Limb (tissue), 2 donors: ENCODE measurements at regions not wholly inside any gene's neighbourhood (a gene's known extent, or its start where the extent isn't known, plus 50 kb on each side); places are given as distances from the start of the nearest gene placed in this dataset.
"Not testable (repeated sequence)": the region's sequence is repeated elsewhere in the genome, so short reads cannot be mapped to it uniquely, and the experiment has no call there.

Experiments
- DNase-seq, 2 donors: peaks; one replicate each; pipeline ENCODE4 v3.0.0-alpha.2; 2016; ENCODE audit errors: extremely low spot score in 2 of 2

GRCh38 chr5:155753943-155754581 is 572.9 kb upstream of the SGCD start:
- DNase-seq, result no peak

DNA sequence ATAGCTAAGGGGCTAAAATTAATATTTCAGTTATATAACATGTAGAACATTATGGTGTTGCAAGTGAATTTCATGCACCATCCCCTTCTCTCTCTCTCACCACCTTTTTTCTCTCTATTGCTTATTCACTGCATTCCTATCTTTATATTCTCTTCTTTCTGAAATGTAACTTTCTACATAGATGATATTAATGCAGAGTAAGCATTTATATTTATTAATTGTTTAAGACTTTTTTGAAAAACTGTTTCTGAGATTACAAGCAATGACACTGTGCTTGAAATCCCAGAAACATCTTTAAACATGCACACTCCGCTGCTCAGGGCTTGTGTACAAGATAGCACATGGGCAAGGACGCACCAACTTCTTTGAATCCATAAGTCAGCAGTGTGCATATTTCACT is 567.7 kb upstream of the SGCD start:
- no peak for DNase-seq

GRCh38 chr5:155759984-155760383 is 567.0 kb upstream of the SGCD start:
- no peak for DNase-seq

DNA sequence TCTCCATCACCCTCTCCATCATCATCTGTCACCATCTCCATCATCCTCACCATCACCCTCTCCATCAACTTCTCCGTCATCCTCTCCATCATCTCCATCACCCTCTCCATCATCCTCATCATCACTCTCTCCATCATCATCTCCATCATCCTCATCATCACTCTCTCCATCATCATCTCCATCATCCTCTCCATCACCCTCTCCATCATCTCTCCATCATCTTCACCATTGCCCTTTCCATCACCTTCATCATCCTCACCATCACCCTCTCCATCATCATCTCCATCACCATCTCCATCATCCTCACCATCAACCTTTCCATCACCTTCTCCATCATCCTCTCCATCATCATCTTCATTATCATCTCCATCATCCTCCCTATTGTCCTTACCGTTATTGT is 565.5 kb upstream of the SGCD start:
- no peak for DNase-seq

- DNase-seq, result no peak
Observed at GRCh38 chr5:155765715-155766114, 561.2 kb upstream of the SGCD start.

DNA sequence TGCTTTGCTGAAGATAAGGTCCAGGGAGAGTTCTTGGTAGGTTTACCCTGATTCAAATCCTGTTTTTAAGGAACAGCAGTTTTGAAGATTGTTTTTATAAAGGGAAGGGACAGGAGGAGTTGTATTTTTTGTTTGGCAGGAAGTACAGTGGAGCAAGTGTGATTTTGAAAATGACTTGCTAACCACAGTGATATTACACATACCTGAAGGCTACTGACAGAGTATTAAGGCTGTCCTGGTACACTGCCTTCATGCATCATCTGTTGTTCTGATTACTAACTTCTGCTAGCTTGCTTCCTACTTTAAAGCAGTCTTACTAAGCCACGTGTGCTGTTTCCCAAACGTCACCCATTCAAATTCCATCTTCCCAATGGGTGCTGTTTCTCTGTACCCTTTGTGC is 559.5 kb upstream of the SGCD start:
- DNase-seq, result no peak

DNA sequence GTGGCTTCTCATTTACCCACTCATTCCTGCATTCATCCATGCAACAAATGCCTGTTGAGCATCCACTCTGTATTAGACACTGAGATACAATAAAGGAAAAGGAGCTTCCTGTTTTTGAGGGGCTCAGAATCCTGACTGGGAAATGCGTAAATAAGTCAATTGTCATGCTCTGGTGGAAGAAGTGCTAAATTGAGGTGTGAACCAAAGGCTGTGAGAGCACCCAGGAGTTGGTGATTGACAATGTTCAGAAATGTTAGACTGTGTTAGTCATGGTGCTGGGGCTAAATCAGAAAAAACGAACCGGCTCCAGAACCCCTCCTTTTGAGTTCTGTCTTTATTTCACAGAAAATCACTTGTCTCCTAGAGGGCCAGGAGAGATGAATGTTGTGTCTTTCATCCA is 558.6 kb upstream of the SGCD start:
- no peak for DNase-seq

GRCh38 chr5:155772009-155772662 is 554.8 kb upstream of the SGCD start:
- no peak for DNase-seq

GRCh38 chr5:155773680-155774079 is 553.3 kb upstream of the SGCD start:
- no peak for DNase-seq

- DNase-seq, result no peak
Observed at GRCh38 chr5:155780260-155780659, 546.7 kb upstream of the SGCD start.

DNA sequence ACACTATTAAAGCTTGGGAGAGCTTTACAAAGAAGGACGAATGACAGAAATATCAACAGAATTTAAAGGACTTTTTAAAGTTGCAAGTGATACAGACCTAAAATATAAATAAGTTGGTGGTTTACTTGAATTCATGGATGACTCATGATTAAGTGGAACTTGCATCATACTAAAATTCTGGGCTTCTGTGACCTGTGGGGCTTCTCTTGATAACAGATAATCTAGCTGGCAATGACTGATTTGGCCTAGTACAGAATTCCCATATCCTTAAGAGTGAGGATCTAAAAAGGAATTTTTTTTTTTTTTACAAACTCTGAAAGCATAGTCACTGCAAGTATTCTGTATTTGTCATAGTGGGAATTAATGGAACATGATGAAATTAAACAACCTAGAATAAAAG is 543.7 kb upstream of the SGCD start:
- DNase-seq, result no peak

- DNase-seq, result no peak
Observed at GRCh38 chr5:155783791-155784190, 543.2 kb upstream of the SGCD start.

GRCh38 chr5:155786108-155786507 is 540.9 kb upstream of the SGCD start:
- DNase-seq, result no peak

DNA sequence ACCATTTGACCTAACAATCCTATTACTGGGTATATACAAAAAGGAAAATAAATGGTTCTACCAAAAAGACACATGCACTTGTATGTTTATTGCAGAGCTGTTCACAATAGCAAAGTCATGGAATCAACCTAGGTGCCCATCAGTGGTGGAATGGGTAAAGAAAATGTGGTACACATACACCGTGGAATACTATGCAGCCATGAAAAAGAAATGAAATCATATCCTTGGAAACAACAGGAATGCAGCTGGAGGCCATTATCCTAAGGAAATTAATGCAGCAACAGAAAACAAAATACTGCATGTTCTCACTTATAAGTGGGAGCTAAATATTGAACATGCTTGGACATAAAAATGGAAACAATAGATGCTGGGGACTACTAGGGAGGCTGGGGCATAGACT is 534.1 kb upstream of the SGCD start:
- DNase-seq, result no peak

DNA sequence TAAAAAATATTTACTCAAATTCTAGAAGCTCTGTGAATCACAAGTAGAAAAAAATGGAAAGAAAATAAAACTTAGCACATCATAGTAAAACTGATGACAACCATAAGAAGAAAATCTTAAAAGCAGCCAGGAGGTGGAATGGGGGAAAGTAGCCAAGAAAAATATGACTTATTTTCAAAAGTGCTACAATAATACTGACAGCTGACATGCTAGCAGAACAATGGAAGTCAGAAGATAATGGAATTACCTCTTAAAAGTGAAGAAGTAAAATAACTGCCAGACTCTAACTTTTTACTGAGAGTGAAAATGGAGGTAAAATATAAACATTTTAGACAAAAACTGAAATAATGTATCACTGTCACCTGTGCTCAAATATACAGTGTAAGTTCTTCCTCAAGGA is 532.2 kb upstream of the SGCD start:
- no peak for DNase-seq

- no peak for DNase-seq
Observed at GRCh38 chr5:155799308-155799707, 527.7 kb upstream of the SGCD start.

- no peak for DNase-seq
Observed at GRCh38 chr5:155807884-155808576, 518.9 kb upstream of the SGCD start.

- no peak for DNase-seq
Observed at GRCh38 chr5:155815248-155815647, 511.7 kb upstream of the SGCD start.

GRCh38 chr5:155822177-155822576 is 504.8 kb upstream of the SGCD start:
- DNase-seq, result no peak

DNA sequence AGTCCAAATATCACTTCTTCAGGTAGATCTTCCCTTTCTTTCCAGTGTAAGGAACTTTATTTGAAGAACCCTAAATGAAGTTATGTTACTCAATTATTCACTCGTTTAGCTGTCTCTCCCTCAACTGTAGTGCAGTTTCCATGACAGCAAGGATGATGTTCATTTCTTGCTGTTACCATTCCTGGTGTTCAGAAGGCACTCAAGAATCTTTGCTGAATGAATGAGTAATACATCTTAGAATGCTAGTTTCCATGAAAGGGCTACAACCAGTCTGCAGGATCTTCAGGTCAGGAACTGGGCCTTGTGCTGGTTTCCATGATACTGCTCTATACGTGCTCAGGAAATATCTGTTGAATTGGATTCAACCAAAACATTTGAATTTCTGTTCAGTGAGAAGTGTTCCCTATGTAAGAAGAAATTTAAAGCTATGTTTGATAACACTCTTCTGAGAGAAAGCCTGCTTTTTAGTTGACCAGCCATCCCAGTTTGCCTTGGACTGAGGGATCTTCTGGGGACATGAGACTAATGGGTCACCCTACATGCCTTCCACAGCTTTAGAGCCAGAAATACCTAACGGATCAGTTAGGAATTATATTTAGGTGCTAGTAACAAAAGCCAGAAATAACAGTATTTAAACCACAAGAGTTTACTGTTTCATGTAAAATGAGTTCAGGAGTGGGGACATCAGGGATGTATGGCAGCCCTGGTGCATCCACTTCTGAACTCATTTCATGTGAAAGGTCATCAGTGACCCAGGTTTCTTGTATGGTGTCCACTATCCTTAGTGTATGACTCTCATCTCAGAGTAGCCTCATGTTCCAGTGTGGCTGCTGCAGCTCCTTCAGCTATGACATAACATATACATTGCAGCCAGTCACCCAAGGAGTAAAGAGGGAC is 500.1 kb upstream of the SGCD start:
- DNase-seq, result no peak

DNA sequence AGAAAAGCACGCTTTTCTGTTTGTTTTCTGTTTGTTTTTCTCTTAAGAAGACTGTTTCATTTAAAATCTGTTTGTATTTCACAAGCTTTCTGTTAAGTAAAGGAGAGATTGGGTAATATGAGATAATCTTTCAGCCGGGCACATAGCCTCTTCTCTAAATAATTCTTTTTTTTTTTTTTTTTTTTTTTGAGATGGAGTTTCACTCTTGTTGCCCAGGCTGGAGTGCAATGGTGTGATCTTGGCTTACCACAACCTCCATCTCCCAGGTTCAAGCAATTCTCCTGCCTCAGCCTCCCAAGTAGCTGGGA is 499.5 kb upstream of the SGCD start:
- not testable (repeated sequence) for DNase-seq

DNA sequence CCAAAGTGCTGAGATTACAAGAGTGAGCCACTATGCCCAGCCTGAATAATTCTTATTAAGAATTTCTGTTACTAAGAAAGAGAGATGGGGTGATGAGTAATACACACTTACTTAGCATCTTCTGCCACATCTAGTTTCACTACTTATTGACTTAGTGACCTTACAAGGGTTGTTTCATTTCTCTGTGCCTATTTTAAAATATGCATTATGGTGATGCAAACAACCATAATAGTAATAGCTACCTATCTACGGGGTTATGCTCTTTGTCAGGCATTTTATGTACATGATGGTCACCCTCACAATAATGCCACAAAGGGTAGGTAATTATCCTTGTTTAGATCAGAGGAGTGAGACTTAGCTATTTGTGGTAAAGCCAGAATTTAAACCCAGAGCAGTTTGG is 499.0 kb upstream of the SGCD start:
- no peak for DNase-seq
